NCI-H69 (cell line): ENCODE measurements at regions not wholly inside any gene's neighbourhood (a gene's known extent, or its start where the extent isn't known, plus 50 kb on each side); places are given as distances from the start of the nearest gene placed in this dataset.

Source experiments
- DNase-seq: peaks from one replicate; lab custom pipeline; 2025; lab: John Stamatoyannopoulos, UW

DNA sequence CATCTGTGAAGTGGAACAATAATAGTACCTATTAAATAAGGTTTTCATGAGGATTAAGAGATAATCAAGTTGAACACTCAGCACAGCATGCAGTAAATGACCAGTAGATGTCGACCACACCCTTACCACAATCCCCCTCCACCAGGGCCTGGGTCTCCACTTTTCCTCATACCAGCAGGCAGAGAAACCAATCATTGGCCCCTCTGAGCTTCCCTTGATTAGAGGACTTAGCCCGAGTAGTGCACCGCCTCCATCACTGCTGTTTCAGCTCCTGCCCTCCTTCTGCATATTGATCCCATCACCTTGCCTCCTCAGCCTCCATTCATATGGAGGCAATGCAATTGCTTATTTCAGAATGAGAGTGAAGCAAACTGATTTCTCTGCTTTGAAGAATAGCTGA is 96.5 kb upstream of the CDH11 start:
- no peak for DNase-seq

DNA sequence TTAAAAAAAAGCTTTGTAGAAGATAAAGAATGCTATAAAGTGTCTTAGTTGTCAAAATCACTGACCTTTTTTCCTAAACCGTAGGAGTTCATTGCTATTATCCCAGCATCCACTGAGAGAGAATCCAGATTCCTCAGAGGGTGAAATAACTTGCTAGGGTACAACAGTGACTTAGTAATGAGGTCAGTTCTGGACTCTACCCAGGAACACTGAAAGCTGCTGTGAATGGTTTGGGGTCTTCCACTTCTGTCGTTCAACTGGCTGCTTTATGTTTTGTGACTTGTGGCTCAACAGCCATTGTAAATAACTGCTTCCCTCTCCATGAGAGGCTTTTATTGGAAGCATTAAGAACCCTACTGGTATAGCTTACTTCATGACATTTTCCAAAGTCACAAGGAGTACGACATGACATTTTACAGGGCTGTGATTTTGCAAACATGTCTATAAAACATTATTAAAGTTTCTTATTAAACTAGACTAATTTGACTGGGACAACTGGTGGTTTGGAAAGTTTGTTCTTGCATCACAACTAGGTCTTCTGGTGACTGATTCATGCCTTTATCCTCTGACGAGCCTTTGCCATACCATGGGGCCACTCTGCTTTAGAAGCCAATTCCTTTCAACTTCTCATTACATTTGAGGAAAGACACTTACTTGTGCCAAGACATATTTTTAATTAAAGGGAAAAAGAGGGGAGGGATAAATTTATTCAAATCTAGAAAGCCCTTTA is 92.2 kb upstream of the CDH11 start:
- no peak for DNase-seq

DNA sequence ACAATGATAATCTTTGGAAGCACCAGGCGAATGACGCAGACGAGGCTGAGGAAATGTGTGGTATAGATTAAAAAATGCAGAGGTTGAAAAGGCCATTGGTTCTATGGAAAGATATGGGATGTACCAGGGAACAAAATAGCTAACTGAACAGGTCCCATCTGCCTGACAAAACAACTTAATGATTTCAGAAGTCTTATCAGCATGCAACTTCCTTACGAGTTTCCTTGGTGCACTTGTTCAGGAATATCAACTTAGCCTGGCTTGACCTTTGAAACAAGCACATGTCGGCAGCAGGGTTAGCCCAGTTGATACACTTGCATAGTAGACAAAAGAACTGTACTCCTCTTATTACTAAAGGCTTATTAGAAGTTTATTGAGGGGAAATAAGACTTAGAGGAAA is 90.9 kb upstream of the CDH11 start:
- no peak for DNase-seq

DNA sequence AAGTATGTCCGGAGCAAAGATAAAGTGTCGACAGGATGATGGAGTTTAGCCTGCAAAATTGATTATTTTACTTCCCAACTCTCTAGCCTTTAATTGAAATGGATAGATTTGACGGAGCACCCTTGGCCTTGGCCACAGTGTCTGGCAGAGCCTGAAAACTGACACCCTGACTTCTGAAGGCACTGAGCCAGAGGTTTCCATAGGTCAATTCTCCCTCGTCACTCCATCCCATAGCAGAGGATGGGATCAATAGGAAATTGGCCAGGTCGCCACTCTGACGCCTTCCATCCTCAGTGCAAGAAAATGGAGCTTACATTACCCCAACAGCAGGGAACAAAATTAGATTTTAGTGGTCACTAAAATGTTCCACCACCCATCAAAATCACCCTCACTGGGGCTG is 90.4 kb upstream of the CDH11 start:
- DNase-seq = no peak

- DNase-seq = no peak
Observed at GRCh38 chr16:65202461-65202860, 80.6 kb upstream of the CDH11 start.

GRCh38 chr16:65201511-65201910 is 79.6 kb upstream of the CDH11 start:
- no peak for DNase-seq

DNA sequence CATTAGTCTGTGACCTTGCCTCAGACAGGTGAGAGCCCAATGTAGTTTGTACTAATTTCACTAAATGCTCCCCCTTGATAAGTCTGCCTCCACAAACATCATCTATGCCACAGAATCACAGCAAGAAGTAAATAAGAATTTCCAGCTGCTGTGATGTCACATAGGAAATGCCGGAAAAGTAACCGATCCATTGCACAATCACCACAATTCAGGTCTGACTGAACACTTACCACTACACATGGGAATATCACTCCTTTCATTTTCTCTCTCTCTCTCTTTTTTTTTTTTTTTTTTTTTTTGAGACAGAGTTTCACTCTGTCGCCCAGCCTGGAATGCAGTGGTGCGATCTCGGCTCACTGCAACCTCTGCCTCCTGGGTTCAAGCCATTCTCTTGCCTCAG is 79.0 kb upstream of the CDH11 start:
- DNase-seq = no peak

GRCh38 chr16:65200156-65200773 is 78.4 kb upstream of the CDH11 start:
- no peak for DNase-seq

DNA sequence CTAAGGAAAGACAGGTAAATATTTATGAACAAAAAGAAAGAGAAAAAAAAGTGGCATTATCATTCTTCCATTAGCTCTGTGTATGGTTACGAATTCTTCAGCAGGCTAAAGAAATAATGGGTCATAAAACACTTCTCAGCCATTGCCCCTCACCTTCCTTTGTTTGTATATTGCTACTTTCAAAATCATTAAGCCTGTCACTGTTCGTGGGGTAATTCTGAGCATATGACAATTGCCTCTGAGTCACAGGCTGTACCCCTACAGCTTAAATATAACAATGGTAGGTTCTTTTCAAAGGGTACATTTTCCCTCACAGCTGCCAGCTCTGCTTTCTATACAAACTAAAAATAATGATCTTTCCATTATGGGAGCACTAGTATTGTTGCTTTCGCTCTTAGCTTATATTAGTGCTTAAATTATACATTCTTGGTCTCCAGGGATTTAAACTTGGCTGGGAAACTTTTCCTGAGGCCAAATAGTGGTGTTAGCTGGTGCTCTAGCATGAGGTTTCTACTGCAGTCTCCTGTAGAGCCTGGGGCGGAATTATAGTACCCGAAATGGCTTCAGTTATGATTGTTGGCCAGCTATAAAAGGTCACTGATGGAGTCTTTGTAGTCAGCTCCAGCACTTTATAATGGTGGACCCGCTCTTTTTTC is 74.7 kb upstream of the CDH11 start:
- DNase-seq = peak; percentile 46

GRCh38 chr16:65195998-65196397 is 74.1 kb upstream of the CDH11 start:
- DNase-seq = peak; percentile 46

DNA sequence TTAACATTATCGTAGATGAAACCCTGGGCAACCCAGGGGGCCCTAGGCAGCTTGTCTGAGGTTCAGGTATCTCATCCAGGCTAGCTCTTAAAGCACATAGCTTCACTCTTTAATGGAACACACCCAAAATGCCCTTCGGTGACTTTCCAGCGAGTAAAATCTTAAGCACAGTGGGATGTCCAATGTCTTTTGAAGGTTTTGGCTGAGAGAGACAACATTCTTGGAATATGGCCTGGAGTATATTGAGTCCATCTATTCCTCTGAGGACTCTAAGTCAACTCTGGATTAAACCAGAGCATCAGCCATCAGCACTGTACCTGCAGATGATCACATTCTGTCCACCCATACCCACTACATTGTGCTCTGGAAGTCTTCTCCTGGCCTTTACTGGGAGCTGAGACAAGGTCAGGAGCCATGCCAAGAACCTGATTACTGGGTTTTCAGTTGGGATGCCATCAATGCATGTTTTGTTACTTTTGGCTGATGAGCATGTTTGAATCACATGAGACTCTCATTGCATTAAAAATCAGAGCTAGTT is 63.4 kb upstream of the CDH11 start:
- DNase-seq = no peak

DNA sequence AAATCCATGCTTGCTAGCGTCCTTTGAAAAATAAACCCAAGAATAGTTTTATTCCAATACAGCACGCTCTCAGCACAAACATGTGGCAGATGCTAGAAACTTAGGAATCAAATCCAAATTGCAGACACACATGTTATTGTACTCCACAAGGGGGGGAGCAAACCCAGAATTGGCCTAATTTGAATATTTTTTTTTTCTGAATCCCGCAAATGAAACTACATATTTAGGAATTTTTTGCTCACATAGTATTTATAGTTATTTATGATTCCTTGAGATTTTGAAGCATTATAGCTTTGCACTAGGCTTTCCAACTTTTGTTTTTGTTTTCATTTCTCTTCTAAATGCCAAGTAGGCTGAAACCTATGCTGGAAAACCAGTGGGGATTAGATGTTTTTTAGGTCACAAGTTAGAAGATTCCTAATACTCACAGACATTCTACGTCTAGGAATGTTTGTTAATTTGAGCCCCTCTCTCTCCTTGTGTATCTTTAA is 59.3 kb upstream of the CDH11 start:
- no peak for DNase-seq

GRCh38 chr16:65178151-65178550 is 56.3 kb upstream of the CDH11 start:
- DNase-seq = no peak

DNA sequence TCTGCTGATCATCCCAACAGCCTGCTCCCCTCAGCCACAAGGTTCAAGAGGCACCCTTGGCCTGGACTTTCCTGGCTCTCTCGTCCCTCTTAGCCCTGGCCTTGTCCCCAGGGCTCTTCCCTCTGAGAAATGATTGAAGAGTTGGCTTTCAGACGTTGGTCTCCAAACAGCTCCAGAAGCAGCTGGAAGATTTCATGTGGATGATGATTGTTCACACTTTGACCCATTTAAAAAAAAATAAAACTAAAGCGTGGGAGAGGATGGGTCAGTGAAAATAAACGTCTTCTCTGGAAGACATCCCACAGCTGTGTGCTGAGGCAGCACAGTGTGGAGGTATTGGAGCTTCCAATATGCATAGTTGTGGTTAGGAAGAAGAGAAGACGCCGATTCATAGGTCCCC is 54.7 kb upstream of the CDH11 start:
- no peak for DNase-seq

- DNase-seq = no peak
Observed at GRCh38 chr16:65172356-65172755, 50.5 kb upstream of the CDH11 start.
